GM23248 (cell line): ENCODE measurements at regions not wholly inside any gene's neighbourhood (a gene's known extent, or its start where the extent isn't known, plus 50 kb on each side); places are given as distances from the start of the nearest gene placed in this dataset.

Source experiments
- EZH2 ChIP-seq: fragments of 200-600 bp; sonication (generic); IDR thresholded peaks from 2 replicates; pipeline ENCODE4 v1.6.1; 2018; ENCODE audit warnings: antibody characterized with exemption, mild to moderate bottlenecking; ENCODE audit not compliant: insufficient read depth, poor library complexity, severe bottlenecking
- EZH2phosphoT487 ChIP-seq: fragments of 200-600 bp; sonication (generic); IDR thresholded peaks from 2 replicates; pipeline ENCODE4 v1.6.1; 2018; ENCODE audit warnings: antibody characterized with exemption, moderate library complexity, mild to moderate bottlenecking, low read depth; ENCODE audit not compliant: insufficient read depth

DNA sequence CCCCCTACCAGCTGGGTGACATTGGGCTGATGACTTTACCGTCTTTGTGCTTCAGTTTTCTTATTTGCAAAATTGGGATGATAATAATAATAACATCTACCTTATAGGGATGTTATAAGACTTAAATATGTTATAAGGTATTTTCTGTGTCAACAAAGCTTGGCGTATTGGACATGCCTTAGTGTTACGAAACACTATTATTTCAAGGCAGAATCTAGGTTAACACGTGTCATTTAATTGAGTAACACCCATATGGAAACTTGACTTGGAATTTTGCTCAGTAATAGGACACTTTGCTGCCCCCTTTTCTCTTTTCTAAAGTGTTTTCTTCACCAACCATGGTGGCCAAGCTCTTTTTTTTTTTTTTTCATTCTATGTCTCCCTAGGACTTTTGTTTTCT is 294.2 kb upstream of the SALL1 start:
- no peak for TF ChIP-seq EZH2
- no peak for TF ChIP-seq EZH2phosphoT487
